ENCODE measurements at regions not wholly inside any gene's neighbourhood (a gene's known extent, or its start where the extent isn't known, plus 50 kb on each side); places are given as distances from the start of the nearest gene placed in this dataset.

DNA sequence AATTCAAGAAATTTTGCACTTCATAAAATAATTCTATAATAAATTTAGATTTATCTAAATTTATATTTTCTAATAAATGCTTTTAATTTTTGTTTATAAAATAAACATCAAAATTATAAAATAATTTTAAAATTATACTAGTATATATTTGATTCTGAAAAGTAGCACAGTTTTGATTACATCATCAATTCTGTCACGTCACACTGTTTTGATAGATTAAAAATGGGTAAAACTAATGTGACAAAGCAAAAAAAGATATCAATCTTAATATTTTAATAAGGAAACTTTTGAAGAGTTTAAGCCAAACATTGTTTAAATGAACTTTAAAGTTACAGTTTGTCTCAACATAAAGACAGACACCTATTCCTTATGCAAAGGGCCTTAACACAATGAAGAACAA is 1001.8 kb downstream of the KCNT2 start:
- H3K4me1 Mint-ChIP-seq (ENCODE audit: low read depth) = no peaks in the 10 kb centered on the region
- TF ChIP-seq, protein P1, sequence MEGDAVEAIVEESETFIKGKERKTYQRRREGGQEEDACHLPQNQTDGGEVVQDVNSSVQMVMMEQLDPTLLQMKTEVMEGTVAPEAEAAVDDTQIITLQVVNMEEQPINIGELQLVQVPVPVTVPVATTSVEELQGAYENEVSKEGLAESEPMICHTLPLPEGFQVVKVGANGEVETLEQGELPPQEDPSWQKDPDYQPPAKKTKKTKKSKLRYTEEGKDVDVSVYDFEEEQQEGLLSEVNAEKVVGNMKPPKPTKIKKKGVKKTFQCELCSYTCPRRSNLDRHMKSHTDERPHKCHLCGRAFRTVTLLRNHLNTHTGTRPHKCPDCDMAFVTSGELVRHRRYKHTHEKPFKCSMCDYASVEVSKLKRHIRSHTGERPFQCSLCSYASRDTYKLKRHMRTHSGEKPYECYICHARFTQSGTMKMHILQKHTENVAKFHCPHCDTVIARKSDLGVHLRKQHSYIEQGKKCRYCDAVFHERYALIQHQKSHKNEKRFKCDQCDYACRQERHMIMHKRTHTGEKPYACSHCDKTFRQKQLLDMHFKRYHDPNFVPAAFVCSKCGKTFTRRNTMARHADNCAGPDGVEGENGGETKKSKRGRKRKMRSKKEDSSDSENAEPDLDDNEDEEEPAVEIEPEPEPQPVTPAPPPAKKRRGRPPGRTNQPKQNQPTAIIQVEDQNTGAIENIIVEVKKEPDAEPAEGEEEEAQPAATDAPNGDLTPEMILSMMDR (IDR thresholded peaks at IDR 0.05) = no peak
- no peak overlapping the region for H3K27ac Mint-ChIP-seq
- intact Hi-C loops (cut with micrococcal nuclease) = no loop called here
- ChIA-PET CTCF (no interaction called here), POLR2A (no interaction called here)
- H3K4me3 Mint-ChIP-seq = no peak overlapping the region
- DNase-seq (no peak), ATAC-seq (no peak)
- peaks cover 13% of the 10 kb centered on the region for H3K9me3 Mint-ChIP-seq
- no peaks in the 10 kb centered on the region for H3K27me3 Mint-ChIP-seq
- no peaks in the 10 kb centered on the region for H3K36me3 Mint-ChIP-seq (ENCODE audit: low read depth)

DNA sequence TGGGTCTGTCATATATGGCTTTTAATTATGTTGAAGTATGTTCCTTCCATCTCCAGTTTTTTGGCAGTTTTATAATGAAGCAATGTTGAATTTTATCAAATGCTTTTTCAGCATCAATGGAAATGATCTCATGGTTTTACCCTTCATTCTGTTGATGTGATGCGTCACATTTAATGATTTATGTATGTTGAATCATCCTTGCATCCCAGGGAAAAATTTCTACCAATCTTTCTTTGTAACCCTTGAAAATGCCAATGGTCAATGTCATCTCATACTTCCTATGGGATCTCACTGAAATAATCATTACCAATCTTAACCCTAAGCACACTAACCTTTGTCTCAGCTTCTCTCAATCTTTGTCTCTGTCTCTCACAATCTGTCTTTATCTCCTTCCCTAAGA is 1004.0 kb downstream of the KCNT2 start:
- CTCF ChIA-PET = no interaction called here
- TF ChIP-seq, protein P1 (IDR thresholded peaks at IDR 0.05) = no peak
- POLR2A ChIA-PET = no interaction called here
- intact Hi-C loops (cut with micrococcal nuclease) = no loop called here
- no peak overlapping the region for H3K27ac Mint-ChIP-seq
- H3K4me1 Mint-ChIP-seq (ENCODE audit: low read depth) = no peaks in the 10 kb centered on the region
- no peak for ATAC-seq
- H3K9me3 Mint-ChIP-seq = peaks cover 10% of the 10 kb centered on the region
- no peaks in the 10 kb centered on the region for H3K27me3 Mint-ChIP-seq
- no peaks in the 10 kb centered on the region for H3K36me3 Mint-ChIP-seq (ENCODE audit: low read depth)
- no peak overlapping the region for H3K4me3 Mint-ChIP-seq
- DNase-seq = no peak

DNA sequence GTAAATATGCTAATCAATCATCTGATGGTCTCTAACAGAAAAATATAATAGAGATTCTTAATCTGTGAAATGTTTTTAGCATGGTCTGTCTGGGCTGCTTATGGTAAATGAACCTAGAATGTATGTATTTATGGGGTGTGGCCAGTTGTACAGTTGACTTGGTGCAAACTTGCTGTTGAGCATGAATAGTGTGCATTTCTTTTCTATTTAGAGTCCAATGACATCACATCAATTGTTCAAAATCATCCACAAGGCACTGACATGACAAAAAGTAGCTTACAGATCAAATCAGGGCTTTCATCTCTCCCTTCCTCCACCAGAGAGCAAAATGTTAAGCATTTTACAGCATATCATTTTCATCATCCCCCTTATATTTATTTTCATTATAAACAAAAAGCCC is 1010.3 kb downstream of the KCNT2 start:
- H3K4me3 Mint-ChIP-seq = no peak overlapping the region
- DNase-seq = no peak
- H3K27ac Mint-ChIP-seq = no peak overlapping the region
- CTCF ChIA-PET = no interaction called here
- H3K36me3 Mint-ChIP-seq (ENCODE audit: low read depth) = no peaks in the 10 kb centered on the region
- intact Hi-C loops (cut with micrococcal nuclease) = no loop called here
- peaks cover 4% of the 10 kb centered on the region for H3K9me3 Mint-ChIP-seq
- H3K27me3 Mint-ChIP-seq = no peaks in the 10 kb centered on the region
- TF ChIP-seq, protein P1 (IDR thresholded peaks at IDR 0.05) = no peak
- H3K4me1 Mint-ChIP-seq (ENCODE audit: low read depth) = no peaks in the 10 kb centered on the region
- POLR2A ChIA-PET = no interaction called here
- ATAC-seq = no peak

DNA sequence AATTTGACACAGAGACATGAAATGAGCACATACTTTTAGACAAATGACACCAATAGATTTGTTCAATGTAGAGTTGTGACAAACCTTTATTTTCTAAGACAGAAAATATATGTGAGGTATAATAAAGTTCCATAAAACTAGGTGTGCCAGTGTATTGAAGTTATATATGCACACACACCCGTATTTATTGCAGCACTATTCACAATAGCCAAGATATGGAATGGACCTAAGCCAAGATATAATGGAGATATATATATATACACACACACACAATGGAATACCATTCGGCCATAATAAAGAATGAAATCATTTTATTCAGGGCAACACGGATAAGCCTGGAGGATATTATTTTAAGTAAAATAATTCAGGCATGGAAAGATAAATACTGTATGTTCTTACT is 1013.5 kb downstream of the KCNT2 start:
- no peak overlapping the region for H3K27ac Mint-ChIP-seq
- CTCF ChIA-PET = no interaction called here
- TF ChIP-seq, protein P1 (IDR thresholded peaks at IDR 0.05) = no peak

DNA sequence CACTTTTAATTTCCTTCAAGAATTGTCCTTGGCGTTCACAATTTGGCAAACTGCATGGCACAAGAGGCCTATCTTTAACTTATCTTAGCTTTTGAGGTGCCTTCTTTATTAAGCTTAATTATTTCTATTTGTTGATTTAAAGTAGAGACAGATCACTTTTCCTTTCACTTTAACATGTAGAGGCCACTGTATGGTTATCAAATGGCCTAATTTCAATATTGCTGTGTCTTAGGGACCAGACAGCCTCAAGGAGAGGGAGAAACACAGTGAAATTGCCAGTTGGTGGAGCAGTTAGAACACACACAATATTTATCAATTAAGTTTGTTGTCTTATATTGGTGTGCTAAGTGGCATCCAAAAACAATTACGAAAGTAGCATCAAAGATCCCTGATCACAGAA is 1013.9 kb downstream of the KCNT2 start:
- Mint-ChIP-seq H3K4me1 (ENCODE audit: low read depth) (no peaks in the 10 kb centered on the region), H3K36me3 (ENCODE audit: low read depth) (no peaks in the 10 kb centered on the region), H3K27me3 (no peaks in the 10 kb centered on the region), H3K9me3 (no peaks in the 10 kb centered on the region), H3K4me3 (no peak overlapping the region), H3K27ac (no peak overlapping the region)
- intact Hi-C loops (cut with micrococcal nuclease) = no loop called here
- ATAC-seq (no peak), DNase-seq (no peak)
- TF ChIP-seq, protein P1 (IDR thresholded peaks at IDR 0.05) = no peak
- ChIA-PET POLR2A (no interaction called here), CTCF (no interaction called here)

More for the DNA sequence above, 1013.5 kb downstream of the KCNT2 start:
- DNase-seq (no peak), ATAC-seq (no peak)
- Mint-ChIP-seq H3K27me3 (no peaks in the 10 kb centered on the region), H3K9me3 (no peaks in the 10 kb centered on the region), H3K4me1 (ENCODE audit: low read depth) (no peaks in the 10 kb centered on the region), H3K4me3 (no peak overlapping the region), H3K36me3 (ENCODE audit: low read depth) (no peaks in the 10 kb centered on the region)
- intact Hi-C loops (cut with micrococcal nuclease) = no loop called here
- POLR2A ChIA-PET = no interaction called here
